ENCODE measurements at regions not wholly inside any gene's neighbourhood (a gene's known extent, or its start where the extent isn't known, plus 50 kb on each side); places are given as distances from the start of the nearest gene placed in this dataset.

- DNase-seq (peak; percentile 27 to 58 (median 42)), ATAC-seq (peak; percentile 67)
- TF ChIP-seq POLR2A (IDR thresholded peaks at IDR 0.05) (no peak), CTCF (IDR thresholded peaks at IDR 0.05) (no peak)
- H3K27me3 ChIP-seq, result no peaks in the 10 kb centered on the region
- intact Hi-C loops (cut with DNase I), result no loop called here
- no peaks in the 10 kb centered on the region for H3K36me3 ChIP-seq (replicated peaks in 1 of 2; ENCODE audit: insufficient read depth in 1 of 2, low read depth in 2 of 2)
- no peaks in the 10 kb centered on the region for H3K4me1 ChIP-seq
- H3K9me3 ChIP-seq, result no peaks in the 10 kb centered on the region
- H3K27ac ChIP-seq, result no peak overlapping the region
- H3K4me3 ChIP-seq, result no peak overlapping the region
- WGBS, 2 donors, result 32 to 34% methylated on average over 6 of the region's 6 CpGs
Observed at GRCh38 chr1:63012339-63012738, 228.4 kb downstream of the ATG4C start.

DNA sequence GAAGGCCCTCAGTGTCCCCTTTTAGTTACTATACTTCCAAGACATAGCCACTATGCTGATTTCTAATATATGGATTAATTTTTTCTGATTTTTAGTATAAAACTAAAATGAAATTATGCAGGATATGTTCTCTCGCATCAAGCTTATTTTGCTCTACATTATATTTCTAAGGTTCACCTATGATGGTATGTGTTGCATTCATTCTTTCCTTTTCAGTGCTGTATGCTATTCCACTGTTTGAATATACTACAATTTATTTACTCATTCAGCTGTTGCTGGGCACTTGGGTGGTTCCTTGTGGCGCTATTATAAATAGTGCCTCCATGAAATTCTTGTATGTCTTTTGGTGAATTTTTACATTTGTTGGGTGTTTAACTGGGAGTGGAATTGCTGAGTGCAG lies 230.3 kb downstream of the ATG4C start:
- Histone ChIP-seq H3K27me3 (no peaks in the 10 kb centered on the region), H3K27ac (no peak overlapping the region), H3K36me3 (replicated peaks in 1 of 2; ENCODE audit: insufficient read depth in 1 of 2, low read depth in 2 of 2) (no peaks in the 10 kb centered on the region), H3K4me1 (peaks cover 6% of the 10 kb centered on the region), H3K9me3 (no peaks in the 10 kb centered on the region), H3K4me3 (no peak overlapping the region)
- intact Hi-C loops (cut with DNase I), result no loop called here
- no peak for TF ChIP-seq CTCF (IDR thresholded peaks at IDR 0.05)
- ATAC-seq, result no peak
- WGBS, 2 donors, result 84 to 98% methylated on average over 2 of the region's 2 CpGs
- no peak for DNase-seq

- H3K27ac ChIP-seq, result no peak overlapping the region
- no peak for DNase-seq
- 24 to 70% methylated on average over 2 of the region's 2 CpGs for WGBS, 2 donors
- H3K27me3 ChIP-seq, result no peaks in the 10 kb centered on the region
- no peak for ATAC-seq
- H3K4me1 ChIP-seq, result peaks cover 6% of the 10 kb centered on the region
- intact Hi-C loops (cut with DNase I), result no loop called here
- H3K9me3 ChIP-seq, result no peaks in the 10 kb centered on the region
- H3K4me3 ChIP-seq, result no peak overlapping the region
- TF ChIP-seq CTCF (IDR thresholded peaks at IDR 0.05) (no peak), POLR2A (IDR thresholded peaks at IDR 0.05) (no peak)
- H3K36me3 ChIP-seq (replicated peaks in 1 of 2; ENCODE audit: insufficient read depth in 1 of 2, low read depth in 2 of 2), result no peaks in the 10 kb centered on the region
Observed at GRCh38 chr1:63022319-63022718, 238.4 kb downstream of the ATG4C start.

DNA sequence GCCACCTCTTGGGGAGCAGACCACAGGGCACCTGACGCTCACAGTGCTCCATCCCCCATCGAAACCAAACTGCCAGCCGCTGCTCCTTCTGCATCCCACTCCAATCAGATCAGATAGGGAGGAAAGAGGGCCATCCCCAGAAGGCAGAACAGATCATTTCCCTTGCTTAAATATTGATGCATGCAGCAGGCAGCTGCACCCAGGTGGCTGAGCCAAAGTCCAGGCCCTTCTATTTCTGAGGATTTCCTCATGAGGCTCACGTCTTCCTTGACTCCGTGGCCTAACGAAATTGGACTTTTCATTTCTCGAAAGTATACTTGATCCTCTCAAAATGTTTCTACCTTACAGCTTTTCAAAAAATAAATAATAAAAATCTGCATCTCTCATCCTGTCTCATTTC lies 239.2 kb downstream of the ATG4C start:
- intact Hi-C loops (cut with DNase I), result no loop called here
- Histone ChIP-seq H3K27ac (no peak overlapping the region), H3K4me3 (no peak overlapping the region), H3K36me3 (replicated peaks in 1 of 2; ENCODE audit: insufficient read depth in 1 of 2, low read depth in 2 of 2) (no peaks in the 10 kb centered on the region), H3K9me3 (no peaks in the 10 kb centered on the region), H3K27me3 (no peaks in the 10 kb centered on the region), H3K4me1 (peaks cover 2% of the 10 kb centered on the region)
- WGBS, 2 donors, result 85 to 90% methylated on average over 7 of the region's 7 CpGs
- no peak for DNase-seq
- ATAC-seq, result no peak
- TF ChIP-seq POLR2A (IDR thresholded peaks at IDR 0.05), result no peak
- no peak for TF ChIP-seq CTCF (IDR thresholded peaks at IDR 0.05)

DNA sequence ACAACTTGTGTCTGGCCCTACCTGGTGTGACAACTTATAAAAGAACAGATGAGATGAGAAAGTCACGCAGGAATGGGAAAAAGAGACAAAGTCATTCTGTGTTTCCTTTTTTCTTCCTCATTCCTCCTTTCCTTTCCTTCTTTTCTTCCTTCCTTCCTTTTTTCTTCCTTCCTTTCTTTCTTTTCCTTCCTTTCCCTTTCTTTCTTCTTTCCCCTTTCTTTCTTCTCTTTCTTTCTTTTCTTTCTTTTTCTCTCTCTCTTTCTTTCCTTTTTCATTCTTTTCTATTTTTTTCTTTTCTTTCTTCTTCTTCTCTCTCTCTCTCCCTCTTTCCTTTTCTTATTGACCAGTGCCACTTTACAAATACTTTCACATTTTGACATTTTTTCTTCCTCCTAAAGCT lies 239.7 kb downstream of the ATG4C start:
- no peak for ATAC-seq
- no peak overlapping the region for H3K4me3 ChIP-seq
- no peaks in the 10 kb centered on the region for H3K36me3 ChIP-seq (replicated peaks in 1 of 2; ENCODE audit: insufficient read depth in 1 of 2, low read depth in 2 of 2)
- no peaks in the 10 kb centered on the region for H3K4me1 ChIP-seq
- no peaks in the 10 kb centered on the region for H3K27me3 ChIP-seq
- no peaks in the 10 kb centered on the region for H3K9me3 ChIP-seq
- DNase-seq, result no peak
- intact Hi-C loops (cut with DNase I), result no loop called here
- 88 to 100% methylated on average over 1 of the region's 1 CpG for WGBS, 2 donors
- no peak for TF ChIP-seq POLR2A (IDR thresholded peaks at IDR 0.05)
- no peak for TF ChIP-seq CTCF (IDR thresholded peaks at IDR 0.05)
- no peak overlapping the region for H3K27ac ChIP-seq

Data from body of pancreas (tissue), 4 donors.